ENCODE measurements at regions not wholly inside any gene's neighbourhood (a gene's known extent, or its start where the extent isn't known, plus 50 kb on each side); places are given as distances from the start of the nearest gene placed in this dataset.
"Not testable (repeated sequence)": the region's sequence is repeated elsewhere in the genome, so short reads cannot be mapped to it uniquely, and the experiment has no call there.

DNA sequence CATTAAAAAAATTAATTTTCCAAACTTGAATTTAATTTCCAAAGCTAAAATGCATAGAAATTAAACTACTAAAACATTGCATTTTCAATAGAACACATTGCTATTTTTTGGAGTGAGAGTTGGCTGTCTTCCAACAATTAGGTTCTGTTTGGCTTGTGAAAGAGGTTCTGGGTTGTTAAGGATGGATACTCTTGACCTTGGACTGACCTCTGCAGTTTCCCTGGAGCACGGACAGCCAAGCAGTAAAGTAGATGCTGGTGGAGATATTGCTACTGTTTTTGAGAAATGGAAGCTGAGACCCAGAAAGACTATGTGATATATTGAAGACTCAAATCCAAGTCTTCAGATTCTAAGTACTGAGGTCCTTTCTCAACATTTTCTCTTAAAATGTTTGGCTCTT, 95.9 kb upstream of the CHD6 start:
- CTCF ChIA-PET = interaction anchor here (1.0 to 3.5 kb wide), 5 partner anchors 15 to 33 kb away, joined by 3 to 14 read pairs (median 4); no protein-coding TSS in a partner anchor
- POLR2A ChIA-PET = no interaction called here
- no peak for DNase-seq (ENCODE audit: extremely low spot score)
- TF ChIP-seq, protein P1, sequence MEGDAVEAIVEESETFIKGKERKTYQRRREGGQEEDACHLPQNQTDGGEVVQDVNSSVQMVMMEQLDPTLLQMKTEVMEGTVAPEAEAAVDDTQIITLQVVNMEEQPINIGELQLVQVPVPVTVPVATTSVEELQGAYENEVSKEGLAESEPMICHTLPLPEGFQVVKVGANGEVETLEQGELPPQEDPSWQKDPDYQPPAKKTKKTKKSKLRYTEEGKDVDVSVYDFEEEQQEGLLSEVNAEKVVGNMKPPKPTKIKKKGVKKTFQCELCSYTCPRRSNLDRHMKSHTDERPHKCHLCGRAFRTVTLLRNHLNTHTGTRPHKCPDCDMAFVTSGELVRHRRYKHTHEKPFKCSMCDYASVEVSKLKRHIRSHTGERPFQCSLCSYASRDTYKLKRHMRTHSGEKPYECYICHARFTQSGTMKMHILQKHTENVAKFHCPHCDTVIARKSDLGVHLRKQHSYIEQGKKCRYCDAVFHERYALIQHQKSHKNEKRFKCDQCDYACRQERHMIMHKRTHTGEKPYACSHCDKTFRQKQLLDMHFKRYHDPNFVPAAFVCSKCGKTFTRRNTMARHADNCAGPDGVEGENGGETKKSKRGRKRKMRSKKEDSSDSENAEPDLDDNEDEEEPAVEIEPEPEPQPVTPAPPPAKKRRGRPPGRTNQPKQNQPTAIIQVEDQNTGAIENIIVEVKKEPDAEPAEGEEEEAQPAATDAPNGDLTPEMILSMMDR (IDR thresholded peaks at IDR 0.05; ENCODE audit: control extremely low read depth, extremely low read depth, low read depth, missing control alignments) = no peak

- POLR2A ChIA-PET = no interaction called here
Observed at GRCh38 chr20:41704896-41705295, 86.7 kb upstream of the CHD6 start.

GRCh38 chr20:41702647-41703046, 84.5 kb upstream of the CHD6 start:
- ChIA-PET CTCF (no interaction called here), POLR2A (no interaction called here)
- TF ChIP-seq, protein P1 (IDR thresholded peaks at IDR 0.05; ENCODE audit: control extremely low read depth, extremely low read depth, low read depth, missing control alignments) = no peak
- no peak for DNase-seq (ENCODE audit: extremely low spot score)

More at GRCh38 chr20:41704896-41705295, 86.7 kb upstream of the CHD6 start:
- no peak for DNase-seq (ENCODE audit: extremely low spot score)
- CTCF ChIA-PET = interaction anchor here (1.1 to 3.1 kb wide), 2 partner anchors 11 to 30 kb away, joined by 4 to 9 read pairs; no protein-coding TSS in a partner anchor
- TF ChIP-seq, protein P1 (IDR thresholded peaks at IDR 0.05; ENCODE audit: control extremely low read depth, extremely low read depth, low read depth, missing control alignments) = no peak

DNA sequence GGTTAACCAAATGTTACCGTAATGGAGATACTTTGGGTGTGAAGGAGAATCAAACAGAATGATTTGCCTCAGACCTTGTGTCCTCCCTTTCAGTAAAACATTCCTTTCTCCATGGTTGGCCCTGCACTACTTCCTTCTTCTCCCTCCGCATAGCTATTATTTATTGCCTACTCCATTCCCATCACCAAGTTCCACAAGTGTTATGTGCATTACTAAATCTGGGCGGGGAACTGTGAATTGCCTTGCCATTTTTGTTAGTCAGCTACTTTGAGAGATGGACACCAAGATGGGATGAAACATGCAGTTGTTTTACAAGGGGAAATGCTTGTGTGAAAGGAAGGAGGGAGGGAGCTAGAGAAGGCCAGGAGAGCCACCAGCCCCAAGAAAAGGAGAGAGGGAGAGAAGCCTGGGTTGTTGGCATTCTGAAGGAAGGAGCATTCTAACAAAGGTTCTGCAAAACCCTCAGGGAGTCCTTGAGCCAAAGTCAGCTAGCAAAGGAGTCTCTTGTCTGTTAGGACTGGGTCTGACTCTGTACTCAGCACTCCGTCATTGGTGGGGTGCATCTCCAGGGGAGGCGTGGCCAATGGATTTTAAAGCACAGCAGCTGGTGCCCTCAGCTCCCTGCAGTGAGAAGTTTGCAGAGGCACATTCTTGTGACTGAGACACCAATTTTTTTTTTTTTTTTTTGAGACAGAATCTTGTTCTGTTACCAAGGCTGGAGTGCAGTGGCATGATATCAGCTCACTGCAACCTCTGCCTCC, 83.6 kb upstream of the CHD6 start:
- POLR2A ChIA-PET = no interaction called here
- no peak for DNase-seq (ENCODE audit: extremely low spot score)
- TF ChIP-seq, protein P1 (IDR thresholded peaks at IDR 0.05; ENCODE audit: control extremely low read depth, extremely low read depth, low read depth, missing control alignments) = no peak
- CTCF ChIA-PET = interaction anchor here (1.5 kb wide), 1 partner anchor 33 kb away, joined by 6 read pairs; no protein-coding TSS in a partner anchor

- CTCF ChIA-PET = interaction anchor here (1.3 to 2.9 kb wide), 2 partner anchors 14 to 34 kb away, joined by 3 to 14 read pairs; no protein-coding TSS in a partner anchor
- POLR2A ChIA-PET; DNase-seq (ENCODE audit: extremely low spot score): not testable (repeated sequence)
Observed at GRCh38 chr20:41699673-41700072, 81.5 kb upstream of the CHD6 start.

GRCh38 chr20:41697861-41698559, 79.8 kb upstream of the CHD6 start:
- peak; percentile 43 for DNase-seq (ENCODE audit: extremely low spot score)
- ChIA-PET CTCF (interaction anchor here (0.7 to 2.9 kb wide), 11 partner anchors 8 to 68 kb away, joined by 3 to 14 read pairs (median 5); no protein-coding TSS in a partner anchor), POLR2A (no interaction called here)
- TF ChIP-seq, protein P1 (IDR thresholded peaks at IDR 0.05; ENCODE audit: control extremely low read depth, extremely low read depth, low read depth, missing control alignments) = peak; percentile 70

- ChIA-PET CTCF (interaction anchor here (0.9 to 2.0 kb wide), 4 partner anchors 9 to 62 kb away, joined by 3 to 12 read pairs (median 4); no protein-coding TSS in a partner anchor), POLR2A (no interaction called here)
- no peak for DNase-seq (ENCODE audit: extremely low spot score)
- TF ChIP-seq, protein P1 (IDR thresholded peaks at IDR 0.05; ENCODE audit: control extremely low read depth, extremely low read depth, low read depth, missing control alignments) = no peak
Observed at GRCh38 chr20:41696428-41696827, 78.3 kb upstream of the CHD6 start.

Data from GM10248 (cell line).